Caki2 (cell line): ENCODE measurements at regions not wholly inside any gene's neighbourhood (a gene's known extent, or its start where the extent isn't known, plus 50 kb on each side); places are given as distances from the start of the nearest gene placed in this dataset.
"Not testable (repeated sequence)": the region's sequence is repeated elsewhere in the genome, so short reads cannot be mapped to it uniquely, and the experiment has no call there.

Source experiments
- DNase-seq: peaks from one replicate; pipeline ENCODE4 v3.0.0-alpha.2; 2015; ENCODE audit warnings: low read depth
- in situ Hi-C: cut with HindIII; loops from 2 replicates; pipeline ENCODE4 v1.10.0; 2016; ENCODE audit warnings: low sequenced_read_pairs, low pct_unique_long_range_greater_than_20kb, mixed read lengths

- in situ Hi-C loops, result no loop called here
- DNase-seq, result no peak
Measured at GRCh38 chr7:65453341-65454030, 79.8 kb downstream of the ZNF92 start.

- no peak for DNase-seq
- in situ Hi-C loops, result no loop called here
Measured at GRCh38 chr7:65454469-65454868, 80.8 kb downstream of the ZNF92 start.

- in situ Hi-C loops, result not testable (repeated sequence)
Measured at GRCh38 chr7:65455050-65455449, 81.4 kb downstream of the ZNF92 start.

GRCh38 chr7:65457705-65458104 lies 84.0 kb downstream of the ZNF92 start:
- in situ Hi-C loops, result no loop called here
- DNase-seq, result no peak

More at GRCh38 chr7:65455050-65455449, 81.4 kb downstream of the ZNF92 start:
- not testable (repeated sequence) for DNase-seq

- in situ Hi-C loops, result no loop called here
- DNase-seq, result no peak
Measured at GRCh38 chr7:65459438-65459837, 85.8 kb downstream of the ZNF92 start.

GRCh38 chr7:65462148-65462716 lies 88.6 kb downstream of the ZNF92 start:
- in situ Hi-C loops, result no loop called here
- DNase-seq, result no peak

- DNase-seq, result no peak
- in situ Hi-C loops, result no loop called here
Measured at GRCh38 chr7:65463184-65463583, 89.5 kb downstream of the ZNF92 start.

GRCh38 chr7:65469919-65470558 lies 96.4 kb downstream of the ZNF92 start:
- in situ Hi-C loops, DNase-seq: not testable (repeated sequence)

- in situ Hi-C loops, result no loop called here
- no peak for DNase-seq
Measured at GRCh38 chr7:65471587-65471986, 97.9 kb downstream of the ZNF92 start.

- in situ Hi-C loops, result no loop called here
- DNase-seq, result no peak
Measured at GRCh38 chr7:65475040-65475726, 101.5 kb downstream of the ZNF92 start.

- in situ Hi-C loops, result no loop called here
- no peak for DNase-seq
Measured at GRCh38 chr7:65475734-65476319, 102.2 kb downstream of the ZNF92 start.

GRCh38 chr7:65477326-65477725 lies 103.7 kb downstream of the ZNF92 start:
- no peak for DNase-seq
- in situ Hi-C loops, result no loop called here

GRCh38 chr7:65489260-65489767 lies 115.7 kb downstream of the ZNF92 start:
- no peak for DNase-seq
- in situ Hi-C loops, result no loop called here

- DNase-seq, in situ Hi-C loops: not testable (repeated sequence)
Measured at GRCh38 chr7:65496697-65497096, 123.0 kb downstream of the ZNF92 start.

- in situ Hi-C loops, result no loop called here
- no peak for DNase-seq
Measured at GRCh38 chr7:65503434-65504152, 129.9 kb downstream of the ZNF92 start.

- DNase-seq, in situ Hi-C loops: not testable (repeated sequence)
Measured at GRCh38 chr7:65504504-65505319, 131.1 kb downstream of the ZNF92 start.

- in situ Hi-C loops, DNase-seq: not testable (repeated sequence)
Measured at GRCh38 chr7:65505320-65505633, 131.6 kb downstream of the ZNF92 start.
